ENCODE measurements at regions not wholly inside any gene's neighbourhood (a gene's known extent, or its start where the extent isn't known, plus 50 kb on each side); places are given as distances from the start of the nearest gene placed in this dataset.

DNA sequence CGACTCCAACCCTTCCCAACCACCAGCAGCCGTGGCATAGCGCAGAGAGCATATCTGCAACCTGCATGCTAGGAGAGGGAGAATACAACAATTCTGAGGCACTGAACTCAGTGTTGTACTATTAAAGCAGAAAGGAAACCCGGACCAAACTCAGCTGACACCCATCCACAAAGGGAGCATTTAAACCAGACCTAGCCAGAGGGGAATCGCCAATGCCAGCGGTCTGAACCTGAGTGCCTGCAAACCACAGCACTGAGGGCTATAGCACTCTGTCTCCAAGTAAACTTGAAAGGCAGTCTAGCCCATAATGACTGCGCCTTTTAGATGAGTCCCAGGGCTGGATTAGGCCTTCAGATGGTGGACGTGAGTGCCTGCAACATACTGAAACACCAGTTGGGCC, 494.4 kb upstream of the PTPRD start:
- Histone ChIP-seq H2BK15ac (ENCODE audit: low read depth, low read length) (no peak overlapping the region), H3K79me1 (ENCODE audit: low read depth in 1 of 2, low read length in 2 of 2) (no peaks in the 10 kb centered on the region), H2BK120ac (ENCODE audit: low read depth, low read length) (no peak overlapping the region), H4K5ac (ENCODE audit: low read depth, low read length) (no peak overlapping the region), H3K14ac (replicated peaks; ENCODE audit: low read depth, low read length) (no peak overlapping the region), H3K4me3 (ENCODE audit: insufficient read depth, low read depth, low read length) (no peak overlapping the region), H3K9me3 (ENCODE audit: control insufficient read depth, insufficient read depth, low read length) (peaks cover 13% of the 10 kb centered on the region), H3K4me2 (ENCODE audit: low read depth, low read length) (no peak overlapping the region), H3K4me1 (ENCODE audit: control insufficient read depth, insufficient read depth, low read length) (no peaks in the 10 kb centered on the region), H3K9ac (ENCODE audit: low read depth, low read length) (no peak overlapping the region), H3K27ac (ENCODE audit: insufficient read depth, low read length) (no peak overlapping the region), H3K36me3 (ENCODE audit: control insufficient read depth, insufficient read depth, low read length) (no peaks in the 10 kb centered on the region), H3K23ac (ENCODE audit: low read depth, low read length) (no peak overlapping the region), H2BK20ac (ENCODE audit: low read depth, low read length) (no peak overlapping the region), H2AFZ (replicated peaks; ENCODE audit: low read length, poor library complexity) (no peak overlapping the region), H4K20me1 (ENCODE audit: insufficient read depth, low read length) (no peaks in the 10 kb centered on the region), H2BK5ac (ENCODE audit: low read depth, low read length, poor library complexity, severe bottlenecking) (no peak overlapping the region), H3K4ac (ENCODE audit: low read depth, low read length) (no peak overlapping the region), H3K27me3 (ENCODE audit: control insufficient read depth, insufficient read depth, low read length) (no peaks in the 10 kb centered on the region), H4K91ac (ENCODE audit: insufficient read depth, low read depth, low read length) (no peak overlapping the region), H3K56ac (ENCODE audit: extremely low read depth, insufficient read depth, low read length) (no peak overlapping the region), H3K9me1 (ENCODE audit: insufficient read depth, low read length) (no peaks in the 10 kb centered on the region), H2AK9ac (replicated peaks; ENCODE audit: low read depth, low read length, poor library complexity) (no peak overlapping the region), H3K18ac (ENCODE audit: low read depth, low read length) (no peak overlapping the region), H4K8ac (ENCODE audit: low read depth in 2 of 2, low read length in 2 of 2) (no peak overlapping the region), H2AK5ac (ENCODE audit: low read depth, low read length) (no peak overlapping the region)
- 100% methylated on average over 1 of the region's 8 CpGs; no CpG with 5 or more reads in 1 of the 2 experiments for WGBS, 2 experiments (ENCODE audit: extremely low coverage in 2 of 2, insufficient read length in 1 of 2)
- CTCF ChIA-PET: no interaction called here
- in situ Hi-C loops (cut with MboI; ENCODE audit: low sequenced_read_pairs): no loop called here
- ATAC-seq (ENCODE audit: low read depth) (no peak), DNase-seq (no peak)
- intact Hi-C loops (cut with micrococcal nuclease): no loop called here
- POLR2A ChIA-PET (ENCODE audit: unreplicated experiment): no interaction called here
- dilution Hi-C loops (cut with HindIII; ENCODE audit: low sequenced_read_pairs, unreplicated experiment): no loop called here
- no TSS peak for BruUV-seq (replicated peaks)
- TF ChIP-seq CTCF (conservative IDR thresholded peaks at IDR 0.05; ENCODE audit: low read depth, low read length) (no peak), USF2 (IDR thresholded peaks at IDR 0.05; ENCODE audit: low read depth, low read length) (no peak), POLR2A (IDR thresholded peaks at IDR 0.05; ENCODE audit: low read depth, low read length) (no peak), ELK1 (IDR thresholded peaks at IDR 0.05; ENCODE audit: borderline replicate concordance, low read depth, low read length) (no peak), CHD1 (IDR thresholded peaks at IDR 0.05; ENCODE audit: low read depth, low read length) (no peak), MAFK (IDR thresholded peaks at IDR 0.05; ENCODE audit: low read depth, low read length) (no peak), MXI1 (IDR thresholded peaks at IDR 0.05; ENCODE audit: borderline replicate concordance, low read depth, low read length) (no peak), CEBPB (IDR thresholded peaks at IDR 0.05; ENCODE audit: low read depth, low read length) (no peak)

Measured in IMR-90 (cell line).